ENCODE measurements at regions not wholly inside any gene's neighbourhood (a gene's known extent, or its start where the extent isn't known, plus 50 kb on each side); places are given as distances from the start of the nearest gene placed in this dataset.

DNA sequence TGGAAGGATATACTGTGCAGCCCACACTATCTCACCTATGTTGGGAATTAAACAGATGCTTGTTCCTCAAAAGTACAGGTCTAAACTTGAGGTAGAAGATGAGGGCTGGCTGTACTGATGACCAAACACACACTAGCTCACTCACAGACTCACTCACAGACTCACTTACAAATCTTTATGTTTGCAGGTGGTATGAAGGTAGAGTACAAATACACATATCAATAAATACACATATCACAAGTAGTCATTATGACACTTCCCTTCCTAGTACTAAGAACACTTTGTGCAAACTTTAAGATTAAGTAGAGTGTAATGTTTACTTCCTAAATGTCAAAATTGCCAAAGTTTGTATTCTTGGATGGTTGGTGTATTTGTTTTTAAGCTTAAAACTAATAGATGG is 155.4 kb upstream of the KCNQ5 start:
- TF ChIP-seq CTCF (IDR thresholded peaks at IDR 0.05) (no peak), POLR2A (IDR thresholded peaks at IDR 0.05) (no peak)
